Neural crest cell (in vitro differentiated cells): ENCODE measurements at regions not wholly inside any gene's neighbourhood (a gene's known extent, or its start where the extent isn't known, plus 50 kb on each side); places are given as distances from the start of the nearest gene placed in this dataset.

Source experiments
- DNase-seq: peaks from one replicate; pipeline ENCODE4 v3.0.0; 2021; ENCODE audit warnings: low read depth, mixed read lengths, low spot score
- H3K27ac Mint-ChIP-seq: one replicate; pipeline ENCODE4 v1.8.0; 2021; ENCODE audit warnings: mild to moderate bottlenecking, mixed read lengths; ENCODE audit not compliant: unreplicated experiment
- H3K27me3 Mint-ChIP-seq: 2 replicates; pipeline ENCODE4 v1.8.0; 2021; ENCODE audit warnings: low read depth, mild to moderate bottlenecking, mixed read lengths
- H3K36me3 Mint-ChIP-seq: 2 replicates; pipeline ENCODE4 v1.8.0; 2021; ENCODE audit warnings: low read depth, mild to moderate bottlenecking, mixed read lengths
- H3K4me1 Mint-ChIP-seq: 2 replicates; pipeline ENCODE4 v1.8.0; 2021; ENCODE audit warnings: mixed read lengths
- H3K4me3 Mint-ChIP-seq: one replicate; pipeline ENCODE4 v1.8.0; 2021; ENCODE audit warnings: mild to moderate bottlenecking, mixed read lengths
- H3K9me3 Mint-ChIP-seq: 2 replicates; pipeline ENCODE4 v1.8.0; 2021; ENCODE audit warnings: mixed read lengths
- TF ChIP-seq, protein P1 (sequence below): fragments of 200-600 bp; sonication (generic); conservative IDR thresholded peaks from 2 replicates; pipeline ENCODE4 v1.5.0; 2021; ENCODE audit warnings: antibody characterized with exemption, mild to moderate bottlenecking

GRCh38 chr10:4028854-4029583 lies 244.0 kb upstream of the KLF6 start:
- Mint-ChIP-seq H3K4me3 (no peak overlapping the region), H3K36me3 (no peaks in the 10 kb centered on the region), H3K4me1 (peaks cover 10% of the 10 kb centered on the region), H3K27ac (no peak overlapping the region), H3K9me3 (no peaks in the 10 kb centered on the region), H3K27me3 (no peaks in the 10 kb centered on the region)
- DNase-seq, result no peak
- TF ChIP-seq, protein P1, sequence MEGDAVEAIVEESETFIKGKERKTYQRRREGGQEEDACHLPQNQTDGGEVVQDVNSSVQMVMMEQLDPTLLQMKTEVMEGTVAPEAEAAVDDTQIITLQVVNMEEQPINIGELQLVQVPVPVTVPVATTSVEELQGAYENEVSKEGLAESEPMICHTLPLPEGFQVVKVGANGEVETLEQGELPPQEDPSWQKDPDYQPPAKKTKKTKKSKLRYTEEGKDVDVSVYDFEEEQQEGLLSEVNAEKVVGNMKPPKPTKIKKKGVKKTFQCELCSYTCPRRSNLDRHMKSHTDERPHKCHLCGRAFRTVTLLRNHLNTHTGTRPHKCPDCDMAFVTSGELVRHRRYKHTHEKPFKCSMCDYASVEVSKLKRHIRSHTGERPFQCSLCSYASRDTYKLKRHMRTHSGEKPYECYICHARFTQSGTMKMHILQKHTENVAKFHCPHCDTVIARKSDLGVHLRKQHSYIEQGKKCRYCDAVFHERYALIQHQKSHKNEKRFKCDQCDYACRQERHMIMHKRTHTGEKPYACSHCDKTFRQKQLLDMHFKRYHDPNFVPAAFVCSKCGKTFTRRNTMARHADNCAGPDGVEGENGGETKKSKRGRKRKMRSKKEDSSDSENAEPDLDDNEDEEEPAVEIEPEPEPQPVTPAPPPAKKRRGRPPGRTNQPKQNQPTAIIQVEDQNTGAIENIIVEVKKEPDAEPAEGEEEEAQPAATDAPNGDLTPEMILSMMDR, result no peak

- Mint-ChIP-seq H3K27me3 (no peaks in the 10 kb centered on the region), H3K27ac (no peak overlapping the region), H3K9me3 (peaks cover 2% of the 10 kb centered on the region), H3K36me3 (no peaks in the 10 kb centered on the region), H3K4me1 (peaks cover 18% of the 10 kb centered on the region), H3K4me3 (no peak overlapping the region)
- no peak for DNase-seq
- TF ChIP-seq, protein P1, result no peak
Observed at GRCh38 chr10:4028027-4028471, 243.0 kb upstream of the KLF6 start.

GRCh38 chr10:4025339-4025738 lies 240.3 kb upstream of the KLF6 start:
- TF ChIP-seq, protein P1, result no peak
- no peak overlapping the region for H3K27ac Mint-ChIP-seq

GRCh38 chr10:4024516-4025245 lies 239.7 kb upstream of the KLF6 start:
- H3K4me3 Mint-ChIP-seq, result no peak overlapping the region
- H3K27ac Mint-ChIP-seq, result no peak overlapping the region
- peaks cover 2% of the 10 kb centered on the region for H3K9me3 Mint-ChIP-seq
- TF ChIP-seq, protein P1, result no peak
- DNase-seq, result no peak
- H3K36me3 Mint-ChIP-seq, result no peaks in the 10 kb centered on the region
- no peaks in the 10 kb centered on the region for H3K27me3 Mint-ChIP-seq
- H3K4me1 Mint-ChIP-seq, result peaks cover 19% of the 10 kb centered on the region

More at GRCh38 chr10:4025339-4025738, 240.3 kb upstream of the KLF6 start:
- DNase-seq, result no peak
- no peaks in the 10 kb centered on the region for H3K27me3 Mint-ChIP-seq
- H3K9me3 Mint-ChIP-seq, result peaks cover 2% of the 10 kb centered on the region
- no peaks in the 10 kb centered on the region for H3K36me3 Mint-ChIP-seq
- peaks cover 19% of the 10 kb centered on the region for H3K4me1 Mint-ChIP-seq
- no peak overlapping the region for H3K4me3 Mint-ChIP-seq

DNA sequence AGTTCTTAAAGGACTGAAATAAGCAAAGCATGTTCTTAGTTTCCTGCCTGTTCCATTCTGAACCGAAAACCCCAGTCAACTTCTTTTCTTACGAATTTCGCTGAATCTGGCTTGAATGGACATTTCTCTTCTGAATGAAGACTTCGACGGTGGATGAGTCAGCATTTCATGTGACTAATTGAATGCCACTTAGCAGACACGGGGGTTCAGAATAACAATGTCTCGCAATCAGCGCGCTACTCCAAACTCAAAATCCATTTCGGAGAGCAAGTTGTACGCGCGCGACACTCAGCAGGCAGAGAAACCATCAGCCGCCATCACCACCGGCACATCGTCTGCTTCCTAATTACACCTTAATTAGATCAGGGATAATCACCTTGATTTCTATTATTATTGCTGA lies 239.0 kb upstream of the KLF6 start:
- Mint-ChIP-seq H3K9me3 (peaks cover 2% of the 10 kb centered on the region), H3K27me3 (no peaks in the 10 kb centered on the region), H3K27ac (peak overlapping the region; percentile 19), H3K36me3 (no peaks in the 10 kb centered on the region), H3K4me3 (no peak overlapping the region), H3K4me1 (peaks cover 19% of the 10 kb centered on the region)
- DNase-seq, result no peak
- TF ChIP-seq, protein P1, result no peak
